PC-9 (cell line): ENCODE measurements at regions not wholly inside any gene's neighbourhood (a gene's known extent, or its start where the extent isn't known, plus 50 kb on each side); places are given as distances from the start of the nearest gene placed in this dataset.
A peak's percentile ranks its signal among the peaks of the same experiment; 100 is the strongest.
"Not testable (repeated sequence)": the region's sequence is repeated elsewhere in the genome, so short reads cannot be mapped to it uniquely, and the experiment has no call there.

ENCODE experiments used
- BruUV-seq: library from RNA; stranded (reverse); fragments of 400-500 nt; replicated peaks from 2 replicates; lab custom pipeline; 2021; lab: Mats Ljungman, UMichigan
- CTCF ChIA-PET: fragments of 300-600 bp; sonication (Branson Sonifier 250); formaldehyde crosslinking; loops from one replicate; lab custom pipeline; 2022; ENCODE audit warnings: antibody characterized with exemption; lab: Charles Lee
- POLR2A ChIA-PET: fragments of 300-600 bp; sonication (Branson Sonifier 250); formaldehyde crosslinking; loops from one replicate; lab custom pipeline; 2022; ENCODE audit warnings: antibody characterized with exemption; ENCODE audit not compliant: unreplicated experiment; lab: Charles Lee
- DNase-seq, 2 experiments: peaks; one replicate each; pipeline versions ENCODE4 v3.0.0 to v3.0.0-alpha.2; 2015 to 2022; ENCODE audit warnings: mixed read lengths in 1 of 2
- H2AFZ ChIP-seq: fragments of 200-600 bp; sonication (generic); 2 replicates; pipeline ENCODE4 v1.8.1; 2017; ENCODE audit warnings: antibody characterized with exemption
- H3F3A ChIP-seq: fragments of 200-600 bp; sonication (generic); 2 replicates; pipeline ENCODE4 v1.8.1; 2017; ENCODE audit warnings: antibody characterized with exemption, mild to moderate bottlenecking, low read depth; ENCODE audit not compliant: insufficient read depth
- H3K27ac ChIP-seq: fragments of 200-600 bp; sonication (generic); 2 replicates; pipeline ENCODE4 v1.6.1; 2016; ENCODE audit warnings: mixed run types
- H3K27me3 ChIP-seq: fragments of 200-600 bp; sonication (generic); 2 replicates; pipeline ENCODE4 v1.6.1; 2016; ENCODE audit warnings: low read depth, mixed run types; ENCODE audit not compliant: insufficient read depth
- H3K36me3 ChIP-seq: fragments of 200-600 bp; sonication (generic); 2 replicates; pipeline ENCODE4 v1.6.1; 2016; ENCODE audit warnings: low read depth, mixed run types
- H3K4me1 ChIP-seq: fragments of 200-600 bp; sonication (generic); replicated peaks from 2 replicates; pipeline ENCODE4 v1.6.1; 2016; ENCODE audit warnings: mixed run types; ENCODE audit not compliant: insufficient read depth
- H3K4me2 ChIP-seq: fragments of 200-600 bp; sonication (generic); 2 replicates; pipeline ENCODE4 v1.6.1; 2017; ENCODE audit warnings: mixed run types
- H3K4me3 ChIP-seq: fragments of 200-600 bp; sonication (generic); 2 replicates; pipeline ENCODE4 v1.6.1; 2016; ENCODE audit warnings: mixed run types
- H3K79me2 ChIP-seq: fragments of 200-600 bp; sonication (generic); 2 replicates; pipeline ENCODE4 v1.6.1; 2017; ENCODE audit warnings: low read depth, mixed run types
- H3K9me2 ChIP-seq: fragments of 200-600 bp; sonication (generic); 2 replicates; pipeline ENCODE4 v1.8.1; 2017; ENCODE audit warnings: mild to moderate bottlenecking; ENCODE audit not compliant: insufficient read depth
- H3K9me3 ChIP-seq: fragments of 200-600 bp; sonication (generic); 2 replicates; pipeline ENCODE4 v1.8.1; 2016; ENCODE audit warnings: low read depth; ENCODE audit not compliant: insufficient read depth
- H4K20me1 ChIP-seq: fragments of 200-600 bp; sonication (generic); 2 replicates; pipeline ENCODE4 v1.8.1; 2017; ENCODE audit not compliant: insufficient read depth
- EZH2 ChIP-seq: fragments of 200-600 bp; sonication (generic); IDR thresholded peaks from 2 replicates; pipeline ENCODE4 v1.8.0; 2017; ENCODE audit warnings: antibody characterized with exemption, low read depth
- intact Hi-C: fragments of 100-400 bp; cut with micrococcal nuclease; formaldehyde crosslinking; loops from one replicate; pipeline ENCODE4 v1.10.0; 2022; ENCODE audit not compliant: unreplicated experiment
- TF ChIP-seq, protein P1 (sequence below): fragments of 200-600 bp; sonication (generic); conservative IDR thresholded peaks from 2 replicates; pipeline ENCODE4 v1.6.1; 2017; ENCODE audit warnings: mixed run types, antibody characterized with exemption, mild to moderate bottlenecking, moderate library complexity

DNA sequence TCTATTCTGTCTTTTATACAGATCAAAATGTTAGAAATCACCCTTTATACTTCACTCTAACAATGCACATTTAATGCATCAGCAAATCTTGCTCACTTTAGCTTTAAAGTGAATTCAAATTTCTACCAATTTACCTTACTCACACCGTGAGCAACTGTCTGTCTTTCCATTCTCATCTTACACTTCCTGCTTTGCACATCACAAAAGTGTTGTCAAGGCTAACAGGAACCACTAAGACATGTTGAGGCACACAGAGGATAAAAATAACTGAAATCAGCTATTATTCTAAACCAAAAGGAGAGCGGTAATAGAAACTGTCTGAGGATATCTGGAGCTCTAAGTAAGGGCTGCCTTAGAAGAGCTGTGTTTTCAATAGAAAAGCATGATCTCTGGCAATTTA is 519.9 kb downstream of the ZBBX start:
- no peaks in the 10 kb centered on the region for H3K4me1 ChIP-seq
- BruUV-seq: no TSS peak
- H3F3A ChIP-seq: no peaks in the 10 kb centered on the region
- no peak overlapping the region for H2AFZ ChIP-seq
- no peaks in the 10 kb centered on the region for H3K27me3 ChIP-seq
- ChIA-PET POLR2A (no interaction called here), CTCF (interaction anchor here (0.7 kb wide), 1 partner anchor 156 kb away, joined by 3 read pairs; no protein-coding TSS in a partner anchor)
- H3K4me2 ChIP-seq: no peak overlapping the region
- H3K4me3 ChIP-seq: no peak overlapping the region
- no peak for DNase-seq
- intact Hi-C loops: no loop called here
- no peaks in the 10 kb centered on the region for H3K9me3 ChIP-seq
- no peak overlapping the region for H3K27ac ChIP-seq
- H3K36me3 ChIP-seq: no peaks in the 10 kb centered on the region
- TF ChIP-seq EZH2: no peak
- TF ChIP-seq, protein P1, sequence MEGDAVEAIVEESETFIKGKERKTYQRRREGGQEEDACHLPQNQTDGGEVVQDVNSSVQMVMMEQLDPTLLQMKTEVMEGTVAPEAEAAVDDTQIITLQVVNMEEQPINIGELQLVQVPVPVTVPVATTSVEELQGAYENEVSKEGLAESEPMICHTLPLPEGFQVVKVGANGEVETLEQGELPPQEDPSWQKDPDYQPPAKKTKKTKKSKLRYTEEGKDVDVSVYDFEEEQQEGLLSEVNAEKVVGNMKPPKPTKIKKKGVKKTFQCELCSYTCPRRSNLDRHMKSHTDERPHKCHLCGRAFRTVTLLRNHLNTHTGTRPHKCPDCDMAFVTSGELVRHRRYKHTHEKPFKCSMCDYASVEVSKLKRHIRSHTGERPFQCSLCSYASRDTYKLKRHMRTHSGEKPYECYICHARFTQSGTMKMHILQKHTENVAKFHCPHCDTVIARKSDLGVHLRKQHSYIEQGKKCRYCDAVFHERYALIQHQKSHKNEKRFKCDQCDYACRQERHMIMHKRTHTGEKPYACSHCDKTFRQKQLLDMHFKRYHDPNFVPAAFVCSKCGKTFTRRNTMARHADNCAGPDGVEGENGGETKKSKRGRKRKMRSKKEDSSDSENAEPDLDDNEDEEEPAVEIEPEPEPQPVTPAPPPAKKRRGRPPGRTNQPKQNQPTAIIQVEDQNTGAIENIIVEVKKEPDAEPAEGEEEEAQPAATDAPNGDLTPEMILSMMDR: no peak
- no peaks in the 10 kb centered on the region for H3K79me2 ChIP-seq
- no peaks in the 10 kb centered on the region; the same call in 1 of the 2 replicates for H3K9me2 ChIP-seq
- no peaks in the 10 kb centered on the region for H4K20me1 ChIP-seq

DNA sequence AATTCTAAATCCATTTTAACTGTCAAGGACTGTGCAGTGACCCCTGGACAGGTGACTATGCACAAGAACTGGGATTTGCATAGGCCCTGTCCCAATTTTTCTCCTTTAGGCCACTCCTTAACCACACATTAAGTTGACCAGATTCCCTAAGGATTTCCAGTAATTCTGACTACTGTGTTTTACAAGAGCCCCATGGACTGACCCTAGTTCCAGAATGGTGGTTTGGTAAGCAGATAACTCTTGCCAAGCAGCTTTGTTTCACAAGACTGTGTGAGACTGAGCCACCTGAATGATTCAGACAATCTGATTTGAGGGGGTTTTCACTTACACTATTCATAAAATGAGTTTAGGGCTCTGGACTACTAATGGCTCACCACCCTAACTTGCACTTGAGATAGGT is 535.8 kb downstream of the ZBBX start:
- intact Hi-C loops: no loop called here
- no peak for TF ChIP-seq EZH2
- TF ChIP-seq, protein P1: no peak
- Histone ChIP-seq H3K4me2 (no peak overlapping the region), H3K27me3 (no peaks in the 10 kb centered on the region), H3K4me3 (no peak overlapping the region), H3K9me2 (no peaks in the 10 kb centered on the region), H3K79me2 (no peaks in the 10 kb centered on the region), H3K9me3 (no peaks in the 10 kb centered on the region), H3F3A (no peaks in the 10 kb centered on the region), H3K4me1 (no peaks in the 10 kb centered on the region), H3K36me3 (no peaks in the 10 kb centered on the region), H2AFZ (no peak overlapping the region), H3K27ac (no peak overlapping the region), H4K20me1 (no peaks in the 10 kb centered on the region)
- ChIA-PET CTCF (no interaction called here), POLR2A (no interaction called here)
- no TSS peak for BruUV-seq
- DNase-seq: no peak

GRCh38 chr3:166842784-166843183 is 537.3 kb downstream of the ZBBX start:
- BruUV-seq: not testable (repeated sequence)

GRCh38 chr3:166837535-166837934 is 542.6 kb downstream of the ZBBX start:
- no peaks in the 10 kb centered on the region for H3K9me2 ChIP-seq
- POLR2A ChIA-PET: no interaction called here
- intact Hi-C loops: loop anchor here (10.0 kb wide), 1 partner anchor 197 kb away; no protein-coding TSS in a partner anchor
- no TSS peak for BruUV-seq
- no peaks in the 10 kb centered on the region for H3K79me2 ChIP-seq
- H3K27ac ChIP-seq: no peak overlapping the region
- H2AFZ ChIP-seq: no peak overlapping the region
- H3K27me3 ChIP-seq: no peaks in the 10 kb centered on the region
- no peak for DNase-seq
- no peaks in the 10 kb centered on the region for H3K36me3 ChIP-seq
- H3K9me3 ChIP-seq: 0 out of 2 replicates have a peak, but pooled peaks cover 8% of the 10 kb centered on the region
- no peaks in the 10 kb centered on the region for H4K20me1 ChIP-seq
- no peak overlapping the region for H3K4me2 ChIP-seq
- 0 out of 2 replicates have a peak, but pooled peaks cover 8% of the 10 kb centered on the region for H3K4me1 ChIP-seq
- H3F3A ChIP-seq: no peaks in the 10 kb centered on the region
- CTCF ChIA-PET: interaction anchor here (0.6 to 1.0 kb wide), 2 partner anchors 21 to 195 kb away, joined by 3 to 5 read pairs; no protein-coding TSS in a partner anchor
- TF ChIP-seq EZH2: no peak
- TF ChIP-seq, protein P1: peak; percentile 58
- H3K4me3 ChIP-seq: no peak overlapping the region

More at GRCh38 chr3:166842784-166843183, 537.3 kb downstream of the ZBBX start:
- H3F3A ChIP-seq, H3K27ac ChIP-seq, H4K20me1 ChIP-seq, H3K27me3 ChIP-seq, H3K4me2 ChIP-seq, CTCF ChIA-PET, H3K36me3 ChIP-seq, H3K4me1 ChIP-seq, H3K9me3 ChIP-seq, H3K79me2 ChIP-seq, DNase-seq, intact Hi-C loops, H3K4me3 ChIP-seq, POLR2A ChIA-PET, H2AFZ ChIP-seq, H3K9me2 ChIP-seq: not testable (repeated sequence)
